Stimulated activated CD4-positive, alpha-beta T cell treated with anti-CD3 and anti-CD28 coated beads, Interleukin-15, amount 100 ng/mL, for 48 hours (primary cell): ENCODE measurements at regions not wholly inside any gene's neighbourhood (a gene's known extent, or its start where the extent isn't known, plus 50 kb on each side); places are given as distances from the start of the nearest gene placed in this dataset.
"Not testable (repeated sequence)": the region's sequence is repeated elsewhere in the genome, so short reads cannot be mapped to it uniquely, and the experiment has no call there.

Experiments used
- DNase-seq, 2 donors: peaks; one replicate each; pipeline ENCODE4 v3.0.0-alpha.2; 2020; ENCODE audit warnings: low read depth in 2 of 2

DNA sequence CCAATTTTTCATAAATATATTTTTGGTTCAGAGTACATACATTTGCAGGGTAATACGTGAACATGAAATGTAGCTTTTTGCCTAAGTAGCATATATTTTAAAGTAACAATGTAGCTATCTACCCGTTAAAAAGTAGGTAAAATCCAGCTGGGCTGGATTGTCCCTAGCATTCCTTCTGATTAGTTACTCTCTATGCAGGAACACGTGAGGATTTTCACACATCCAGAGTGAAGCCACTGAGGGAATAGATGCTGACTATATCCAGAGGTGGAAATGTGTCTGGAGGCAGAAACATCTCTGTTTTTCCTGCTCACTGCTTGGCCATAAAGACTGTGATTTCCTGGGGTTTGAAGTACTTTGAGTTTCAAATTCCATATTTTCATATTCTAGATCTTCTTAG is 338.9 kb upstream of the KIAA1217 start:
- DNase-seq: no peak

DNA sequence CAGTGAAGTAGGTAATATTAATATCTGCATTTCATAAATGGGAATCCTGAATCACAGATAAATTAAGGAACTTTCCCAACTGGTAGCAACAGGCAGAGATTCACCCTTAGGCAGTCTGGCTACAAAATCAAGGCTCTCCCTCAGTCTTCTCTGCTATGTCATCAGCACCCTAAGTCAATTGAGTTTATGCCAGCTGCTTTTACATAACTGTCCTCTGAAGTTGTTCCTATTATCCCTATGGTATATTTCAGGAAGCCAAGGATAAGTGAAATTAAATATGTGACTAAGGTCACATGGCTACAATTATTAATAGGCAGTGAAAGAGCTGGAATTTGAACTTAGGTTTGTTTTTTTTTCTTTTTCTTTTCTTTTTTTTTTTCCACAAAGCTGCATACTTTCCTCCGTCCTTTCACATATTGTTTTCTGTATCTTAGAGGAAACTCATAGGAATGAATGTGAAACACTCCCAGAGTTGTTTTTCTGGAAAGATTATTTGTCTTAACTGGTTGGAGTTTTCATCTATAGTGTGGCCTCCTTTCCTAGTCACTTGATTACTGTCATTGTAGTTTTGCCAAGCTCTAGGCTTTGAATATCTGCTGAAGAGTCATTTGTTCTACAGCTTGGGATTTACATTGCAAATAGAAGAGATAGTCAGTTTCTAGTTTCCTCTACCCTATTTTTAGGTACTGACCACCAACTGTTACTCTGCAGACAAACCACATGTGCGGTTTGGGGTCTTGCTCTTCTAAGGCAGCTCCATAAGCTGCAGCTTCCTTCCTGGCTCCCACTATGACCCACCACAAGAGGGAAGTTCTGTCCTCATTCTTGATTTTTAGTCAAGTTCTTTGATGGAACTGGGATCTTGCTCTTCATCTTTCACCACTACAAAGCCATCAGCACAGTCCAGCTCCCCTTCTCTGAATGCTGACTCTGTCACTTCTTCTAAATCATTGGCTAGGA is 338.0 kb upstream of the KIAA1217 start:
- DNase-seq: no peak

DNA sequence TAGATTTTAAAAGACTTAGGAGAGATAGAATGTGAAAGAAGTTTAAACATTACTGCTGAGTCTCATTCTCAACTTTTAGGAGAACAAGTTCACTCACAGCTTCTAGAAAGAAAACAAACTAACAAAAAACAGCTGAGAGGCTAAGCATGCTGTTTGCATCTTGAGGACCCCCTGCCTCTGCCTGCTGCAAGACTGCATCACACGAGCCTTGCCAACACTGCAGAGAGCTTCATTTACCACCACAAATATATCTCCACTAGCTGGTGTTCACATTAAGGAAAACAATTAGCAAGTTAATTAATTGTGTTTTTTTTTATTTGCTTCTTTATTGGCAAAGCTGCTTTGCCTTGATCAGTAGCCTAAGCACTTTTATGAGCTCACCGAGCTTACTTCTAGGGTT is 336.6 kb upstream of the KIAA1217 start:
- DNase-seq: no peak

DNA sequence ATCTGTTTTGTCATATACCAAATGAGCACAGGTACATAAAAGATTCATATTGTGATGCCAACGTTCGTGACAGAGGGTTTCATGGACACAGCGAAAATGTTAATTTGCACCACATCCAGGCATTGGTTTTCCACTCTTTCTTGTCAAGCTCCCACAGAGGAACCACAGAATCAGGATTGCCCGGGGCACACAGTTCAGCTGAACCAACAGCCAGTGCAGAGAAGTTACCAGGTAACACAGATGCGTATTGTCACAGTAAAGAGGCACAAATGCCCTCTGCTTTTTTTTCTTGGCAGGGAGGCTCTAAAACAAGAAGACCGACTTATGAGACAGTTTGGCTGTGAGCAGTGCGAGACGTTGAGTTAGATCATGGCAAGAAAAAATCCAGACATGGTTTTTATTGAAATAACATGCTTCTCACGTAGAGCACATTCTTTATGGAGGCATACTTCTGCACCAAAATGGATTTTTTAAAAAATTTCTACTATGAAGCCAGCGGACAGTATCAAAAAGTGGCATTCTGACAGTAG is 331.1 kb upstream of the KIAA1217 start:
- no peak for DNase-seq

DNA sequence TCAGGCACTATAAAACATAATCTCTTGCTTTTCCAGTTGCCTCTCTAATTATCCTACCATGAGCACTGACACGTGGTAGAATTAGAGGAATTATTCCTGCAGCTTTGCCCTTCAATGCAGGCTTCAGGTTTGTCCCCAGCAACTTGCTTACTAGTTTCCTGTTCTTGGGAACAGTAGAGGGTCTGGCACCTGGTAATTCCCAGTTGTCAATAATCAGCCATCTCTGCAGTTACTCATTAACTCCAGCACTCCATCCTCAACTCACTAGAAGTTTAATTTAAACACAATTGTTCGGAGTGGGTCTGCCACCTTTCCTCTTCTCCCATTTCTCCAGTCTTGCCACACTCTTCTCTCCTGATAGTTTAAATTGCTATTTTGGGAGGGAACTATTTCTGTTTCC is 324.3 kb upstream of the KIAA1217 start:
- DNase-seq: no peak

DNA sequence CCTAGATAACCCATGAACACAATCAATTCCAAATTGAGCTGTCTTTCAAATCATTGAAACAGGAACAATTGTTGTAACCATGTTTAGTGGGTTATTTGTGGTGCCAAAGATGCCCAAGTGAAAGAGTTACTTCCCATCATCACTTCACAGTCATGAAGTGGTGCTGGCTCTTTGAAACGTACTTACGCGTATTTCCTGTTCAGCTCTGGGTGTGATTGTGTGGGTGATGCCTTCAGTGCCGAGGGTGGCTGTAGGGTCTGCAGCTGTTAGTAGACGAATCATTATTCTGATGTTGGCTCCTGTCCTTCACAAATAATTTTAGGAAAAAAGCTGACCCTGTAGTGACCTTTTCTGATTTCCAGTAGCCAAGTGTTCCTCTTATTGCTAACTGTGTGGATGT is 323.1 kb upstream of the KIAA1217 start:
- no peak for DNase-seq

DNA sequence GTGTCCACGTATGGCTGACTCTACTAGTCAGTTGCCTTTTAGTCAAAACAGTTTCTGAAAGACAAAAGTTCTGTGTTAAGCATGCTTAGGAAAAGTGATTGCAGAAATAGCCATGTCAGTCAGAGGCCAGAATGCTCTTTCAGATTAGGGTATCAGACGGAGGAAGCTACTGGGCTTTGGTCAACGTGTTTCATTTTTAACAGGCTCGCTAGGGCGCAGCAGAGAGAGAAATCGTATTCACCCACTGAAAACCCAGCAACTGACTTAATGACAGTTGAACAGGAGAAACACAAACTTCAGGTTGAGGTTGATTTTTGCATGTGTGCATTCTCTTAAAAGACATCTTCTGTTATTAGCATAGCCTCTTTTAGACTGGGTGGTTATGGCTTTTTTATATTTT is 322.6 kb upstream of the KIAA1217 start:
- DNase-seq: no peak

DNA sequence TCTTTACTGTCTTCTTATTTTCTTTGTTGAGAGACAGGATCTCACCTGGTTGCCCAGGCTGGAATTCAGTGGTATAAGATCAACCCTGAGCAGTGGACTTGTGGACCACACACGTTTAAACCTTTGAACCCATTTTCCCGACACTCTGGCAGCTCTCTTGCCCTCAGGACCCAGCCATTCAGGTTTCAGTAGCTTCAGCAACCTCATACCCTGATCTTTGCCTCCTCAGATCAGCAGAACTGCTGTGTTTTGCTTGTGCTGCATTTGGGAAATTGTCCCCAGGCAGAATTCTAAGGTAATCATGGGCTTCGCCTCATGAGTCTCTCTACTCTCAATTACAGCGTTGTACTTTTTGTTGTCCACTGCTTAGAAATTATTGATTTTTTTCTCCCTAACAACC is 317.6 kb upstream of the KIAA1217 start:
- DNase-seq: no peak

DNA sequence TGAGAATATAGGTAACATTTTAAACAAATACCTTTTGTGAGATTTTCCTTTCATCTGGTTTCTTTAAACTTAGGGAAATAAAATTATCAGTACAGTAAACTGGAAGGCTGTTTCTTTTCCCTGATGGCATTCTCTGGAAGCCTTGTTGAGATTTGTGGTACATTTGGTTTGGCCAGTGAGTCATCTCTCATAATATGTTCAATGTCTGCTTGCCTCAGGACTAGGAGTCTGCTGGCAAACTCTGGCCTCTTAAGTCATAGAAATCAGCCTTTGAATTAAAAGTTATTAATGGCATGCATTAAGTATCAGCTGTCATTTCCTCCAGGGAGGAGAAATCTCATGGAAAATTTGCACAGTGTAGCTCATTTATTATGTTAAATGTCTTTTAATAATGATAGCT is 316.6 kb upstream of the KIAA1217 start:
- no peak for DNase-seq

DNA sequence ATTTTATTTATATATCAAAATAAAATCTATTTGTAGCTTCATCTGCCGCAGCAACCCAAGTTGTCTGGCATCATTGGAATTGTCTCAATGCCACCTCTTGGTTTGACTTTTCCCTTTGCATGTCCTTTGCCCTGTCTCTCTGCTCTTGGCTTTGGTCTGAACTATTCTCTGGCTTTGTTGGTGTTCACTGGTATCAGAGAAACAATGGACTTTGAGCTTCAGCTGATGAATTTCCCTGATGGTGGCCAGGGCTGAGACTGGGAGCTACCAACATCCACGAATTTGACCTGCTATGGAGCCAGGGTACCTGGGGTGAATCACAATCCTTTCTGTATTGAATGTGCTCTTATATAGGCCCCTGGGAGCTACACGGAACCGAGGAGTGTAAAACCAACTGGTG is 311.7 kb upstream of the KIAA1217 start:
- DNase-seq: no peak

DNA sequence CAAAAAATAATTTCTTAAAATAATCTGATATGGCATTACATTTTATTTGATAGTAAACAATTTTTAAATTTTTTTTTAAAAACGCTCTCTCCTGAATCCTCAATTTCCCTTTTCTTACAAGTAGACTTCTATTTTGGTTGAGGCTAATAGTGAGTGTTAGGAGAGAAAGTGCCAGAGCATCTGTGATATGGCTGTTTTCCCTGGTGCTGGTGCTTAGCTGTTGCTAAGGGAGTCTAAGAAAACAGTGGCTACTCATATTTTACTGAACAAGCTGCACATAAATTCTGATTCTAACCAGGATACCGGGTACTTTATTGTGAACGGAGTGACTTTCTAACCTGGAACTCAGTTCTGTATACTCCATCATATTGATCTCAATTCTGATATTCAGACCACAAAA is 311.1 kb upstream of the KIAA1217 start:
- DNase-seq: no peak

DNA sequence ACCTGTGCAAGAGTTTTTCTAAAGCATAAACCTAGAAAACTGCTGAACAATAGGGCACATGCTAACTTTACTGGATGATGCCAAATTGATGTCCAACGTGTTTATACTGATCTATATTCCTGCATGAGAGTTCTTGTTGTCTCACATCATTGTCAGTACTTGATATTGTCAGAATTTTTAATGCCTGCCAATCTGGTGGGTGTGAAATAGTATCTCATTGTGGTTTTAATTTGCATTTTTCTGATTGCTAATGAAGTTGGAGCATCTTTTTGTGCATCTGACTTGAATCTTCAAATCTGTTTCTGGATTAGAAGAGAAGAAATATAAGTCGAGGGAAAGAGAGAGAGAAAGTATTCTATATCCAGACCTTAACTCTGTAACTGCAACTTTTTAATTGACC is 309.8 kb upstream of the KIAA1217 start:
- no peak for DNase-seq

DNA sequence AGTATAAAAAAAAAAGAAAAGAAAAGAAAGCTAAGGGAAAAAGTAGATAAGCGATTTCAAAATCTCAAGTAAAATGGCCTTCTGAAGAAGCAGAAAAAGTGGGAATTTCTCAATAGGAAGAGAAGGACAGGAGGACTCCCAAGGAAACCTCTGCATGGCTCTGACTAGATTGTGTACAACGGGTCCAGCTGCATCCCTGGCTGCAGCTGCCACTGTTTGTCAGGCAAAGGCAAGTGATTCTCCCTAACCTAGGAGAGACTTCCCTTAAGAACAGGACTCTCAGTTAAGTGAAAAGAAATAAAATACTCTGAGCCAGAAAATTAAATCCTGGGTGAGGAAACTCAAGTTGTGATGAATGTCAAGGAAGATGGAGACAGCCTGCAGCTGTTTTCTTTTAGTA is 298.6 kb upstream of the KIAA1217 start:
- no peak for DNase-seq

DNA sequence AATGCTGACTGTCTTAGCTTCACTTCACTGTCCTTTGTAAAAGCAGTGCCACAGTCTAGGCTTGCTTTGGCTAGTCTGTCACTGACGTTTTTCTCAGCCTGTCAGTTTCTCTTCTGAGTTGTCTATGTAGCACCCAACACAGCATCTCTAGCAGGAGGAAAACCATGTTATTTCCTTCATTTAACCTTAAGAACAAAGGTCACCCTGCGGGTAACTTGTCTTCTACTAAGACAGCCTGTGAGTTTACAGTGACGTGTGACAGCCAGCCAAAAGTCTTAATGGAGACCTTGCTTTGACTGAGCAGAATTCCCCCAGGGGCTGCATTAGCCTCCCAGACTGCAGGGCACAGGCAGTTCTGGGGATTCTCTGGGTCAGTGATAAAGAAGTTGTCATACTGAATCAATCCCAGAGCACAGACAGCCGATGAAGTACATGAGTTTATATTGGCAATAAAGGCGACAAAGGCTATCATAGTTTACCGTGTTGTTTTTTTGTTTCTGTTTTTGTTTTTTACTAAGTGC is 296.0 kb upstream of the KIAA1217 start:
- DNase-seq: no peak

DNA sequence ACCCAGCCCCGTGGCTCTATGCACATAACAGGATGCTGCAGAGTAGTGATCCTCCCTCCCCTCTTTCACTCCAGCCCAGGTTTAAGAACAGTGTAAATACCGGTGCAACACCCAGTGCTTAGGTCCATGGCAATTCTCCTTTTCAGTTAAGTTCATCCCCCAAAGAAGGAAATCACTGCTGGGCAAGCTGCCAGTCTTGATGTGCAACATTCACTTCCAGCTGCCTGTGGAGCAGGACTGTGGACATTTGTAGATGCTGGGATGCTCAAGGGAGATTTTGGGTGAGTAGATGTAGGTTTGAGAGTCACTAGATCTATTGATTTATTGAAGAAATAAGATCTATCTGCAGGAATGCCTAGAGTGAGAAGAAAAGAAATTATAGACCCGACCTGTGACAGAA is 294.3 kb upstream of the KIAA1217 start:
- DNase-seq: no peak

DNA sequence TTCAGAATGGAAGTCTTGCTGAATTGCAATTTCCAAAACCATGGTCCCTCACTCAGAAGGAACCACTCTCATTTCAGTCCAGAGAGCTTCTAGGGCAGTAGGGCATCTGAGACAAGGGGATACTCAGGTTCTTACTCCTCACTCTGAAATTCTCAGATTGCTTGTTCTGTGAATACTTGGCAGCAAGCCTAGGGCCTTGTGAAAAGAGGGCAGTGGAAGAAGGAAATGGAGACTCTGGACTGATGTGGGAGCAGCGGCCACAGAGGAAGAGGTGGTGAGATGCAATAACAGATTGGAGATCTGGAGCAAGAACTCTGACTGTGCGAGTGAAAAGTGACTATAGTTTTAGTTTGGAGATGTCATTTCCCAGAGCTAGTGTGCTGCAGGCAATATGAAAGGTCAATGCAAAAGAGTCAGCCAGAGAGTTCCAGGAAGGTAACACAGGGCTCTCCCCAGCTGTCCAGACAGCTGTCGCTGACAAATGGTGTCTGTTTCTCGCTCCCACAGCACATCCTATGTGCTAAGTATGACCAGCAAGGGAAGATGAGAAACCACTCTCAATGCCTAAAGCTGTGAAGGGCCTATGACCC is 291.6 kb upstream of the KIAA1217 start:
- no peak for DNase-seq

DNA sequence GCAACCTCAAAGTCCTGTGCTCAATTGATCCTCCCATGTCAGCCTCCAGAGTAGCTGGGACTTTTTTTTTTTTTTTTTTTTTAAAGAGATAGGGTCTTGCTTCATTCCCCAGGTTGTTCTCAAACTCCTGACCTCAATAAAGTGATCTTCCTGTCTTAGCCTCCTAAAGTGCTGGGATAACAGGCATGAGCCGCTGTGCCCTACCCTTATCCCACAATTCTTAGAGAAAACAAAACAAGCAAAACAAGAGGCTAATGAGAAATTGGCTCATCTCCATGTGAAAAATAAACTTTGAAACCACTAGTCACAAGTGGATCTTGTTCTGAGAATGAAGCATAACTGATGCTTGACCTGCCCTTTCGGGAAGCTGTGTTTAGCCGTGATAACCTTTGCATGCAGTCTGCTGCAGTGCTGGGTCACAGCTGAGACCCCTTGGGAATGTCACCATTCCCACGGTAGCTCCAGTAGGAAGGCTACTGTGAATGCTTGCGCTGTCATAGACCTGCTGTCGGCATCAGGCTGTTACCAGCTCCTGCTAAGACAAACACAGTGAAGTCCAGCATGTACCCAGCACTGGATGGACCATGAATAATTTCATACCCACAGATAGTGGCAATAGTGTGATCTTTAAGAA is 290.7 kb upstream of the KIAA1217 start:
- DNase-seq: no peak

DNA sequence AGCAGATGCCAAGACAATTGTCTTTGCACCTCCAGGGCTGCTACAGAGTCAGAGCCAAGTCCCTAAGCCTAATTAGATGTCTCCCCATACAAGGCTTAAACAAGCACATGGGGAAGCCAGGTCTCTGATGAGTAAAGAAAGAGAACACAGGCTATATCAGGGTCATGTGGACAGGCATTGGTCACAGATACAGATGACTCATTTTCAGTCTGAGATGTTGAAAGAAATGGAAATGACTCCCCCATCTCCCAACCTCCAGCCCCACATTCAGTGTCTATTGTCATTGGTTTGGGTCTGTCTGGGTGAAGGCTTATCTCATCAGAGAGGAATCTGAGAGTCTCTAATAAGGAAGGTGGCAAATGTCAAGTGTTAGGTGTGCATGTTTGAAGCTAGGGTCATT is 290.1 kb upstream of the KIAA1217 start:
- no peak for DNase-seq

DNA sequence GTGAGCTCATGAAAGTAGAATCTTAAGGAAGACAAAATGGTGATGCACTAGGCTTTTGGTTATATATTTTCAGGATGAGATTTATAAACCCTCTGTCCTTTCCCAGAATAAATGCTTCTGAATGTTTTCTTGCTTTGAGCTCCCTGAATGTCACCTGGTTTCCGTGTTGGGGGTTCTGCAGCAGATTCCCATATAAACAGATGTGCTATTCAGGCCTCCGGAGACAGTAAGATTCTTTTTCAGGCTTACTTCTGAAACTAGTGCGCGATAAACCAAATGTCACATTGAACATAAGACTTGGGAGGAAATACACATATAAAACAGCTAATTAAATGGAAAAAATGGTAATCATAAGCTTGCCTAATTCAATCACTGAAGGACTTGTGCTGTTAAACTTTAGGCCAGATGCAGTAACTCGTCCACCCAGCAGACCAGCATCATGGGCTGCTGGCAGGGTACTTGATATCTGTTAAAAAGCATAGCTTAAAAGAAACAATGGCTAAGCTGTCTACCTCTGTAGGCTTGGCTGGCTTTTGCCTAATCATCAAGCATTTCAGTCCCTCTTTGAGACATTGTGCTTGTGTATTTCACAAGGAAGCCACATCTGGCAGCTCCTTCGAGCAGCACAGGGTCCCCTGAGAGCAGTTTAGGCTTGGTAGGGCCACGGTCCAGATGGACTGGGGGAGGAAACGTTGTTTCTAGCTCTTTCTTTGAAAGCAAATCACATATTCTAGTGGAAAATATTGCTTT is 281.2 kb upstream of the KIAA1217 start:
- DNase-seq: no peak

DNA sequence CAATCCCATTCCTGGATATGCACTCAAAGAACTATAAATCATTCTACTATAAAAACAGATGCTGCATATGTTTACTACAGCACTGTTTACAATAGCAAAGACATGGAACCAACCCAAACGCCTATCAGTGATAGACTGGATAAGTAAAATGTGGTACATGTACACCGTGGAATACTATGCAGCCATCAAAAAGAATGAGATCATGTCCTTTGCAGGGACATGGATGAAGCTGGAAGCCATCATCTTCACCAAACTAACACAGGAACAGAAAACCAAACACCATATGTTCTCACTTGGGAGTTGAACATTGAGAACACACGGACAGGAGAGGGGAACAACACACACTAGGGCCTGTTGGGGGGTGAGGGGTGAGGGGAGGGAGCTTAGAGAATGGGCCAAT is 274.9 kb upstream of the KIAA1217 start:
- not testable (repeated sequence) for DNase-seq

DNA sequence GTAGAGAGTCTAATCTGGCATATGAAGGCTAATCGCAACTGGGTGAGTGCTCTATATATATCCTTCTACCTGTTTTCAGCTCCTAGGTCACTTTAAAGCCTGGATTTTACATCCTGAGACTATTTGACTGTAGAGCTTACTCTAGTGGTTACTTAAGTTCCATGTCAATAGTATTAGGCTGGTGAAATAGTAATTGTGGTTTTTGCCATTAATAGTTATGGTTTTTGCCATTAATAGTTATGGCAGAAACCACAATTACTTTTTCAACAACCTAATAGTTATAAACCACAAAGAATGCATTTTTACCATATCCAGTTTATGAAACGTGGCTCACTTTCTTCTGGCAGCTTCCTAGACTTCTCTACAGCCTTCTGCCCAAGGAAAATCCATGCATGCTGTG is 263.1 kb upstream of the KIAA1217 start:
- DNase-seq: no peak

DNA sequence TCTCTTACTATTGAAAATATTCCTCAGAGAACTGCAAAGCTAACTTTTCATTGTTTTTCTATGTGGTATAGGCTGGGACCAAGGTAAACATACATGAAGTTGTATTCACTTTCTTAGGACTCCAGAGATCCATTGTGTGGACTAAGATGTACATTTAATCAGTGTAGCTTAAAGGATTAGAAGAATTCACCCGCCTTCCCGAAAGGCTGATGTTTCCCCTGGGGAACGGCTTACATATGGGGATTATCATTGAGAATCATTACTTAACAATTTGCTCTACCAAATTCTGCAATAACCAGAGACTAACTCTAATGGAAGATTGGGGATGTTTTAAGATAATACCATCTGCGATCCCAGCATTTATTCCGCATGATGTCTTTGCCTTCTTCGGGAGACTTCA is 257.1 kb upstream of the KIAA1217 start:
- no peak for DNase-seq
